ENCODE measurements at regions not wholly inside any gene's neighbourhood (a gene's known extent, or its start where the extent isn't known, plus 50 kb on each side); places are given as distances from the start of the nearest gene placed in this dataset.

GRCh38 chr16:73730481-73731090 is 566.0 kb upstream of the PSMD7 start:
- CTCF ChIA-PET, result no interaction called here

GRCh38 chr16:73725156-73725555 is 571.5 kb upstream of the PSMD7 start:
- ChIA-PET CTCF (no interaction called here), POLR2A (no interaction called here)
- TF ChIP-seq CTCF (IDR thresholded peaks at IDR 0.05) (no peak), REST (IDR thresholded peaks at IDR 0.05; ENCODE audit: insufficient read depth in 1 of 2, low read depth in 2 of 2, low read length in 1 of 2) (no peak), POLR2AphosphoS5 (IDR thresholded peaks at IDR 0.05; ENCODE audit: low read depth, low read length) (no peak), SIN3A (IDR thresholded peaks at IDR 0.05; ENCODE audit: borderline replicate concordance, insufficient read depth, low read depth, low read length) (no peak), TCF7L2 (IDR thresholded peaks at IDR 0.05; ENCODE audit: low read depth, low read length) (no peak)
- Histone ChIP-seq H3K9me3 (ENCODE audit: control insufficient read depth, insufficient read depth, low read depth, low read length) (no peaks in the 10 kb centered on the region), H3K4me1 (ENCODE audit: control insufficient read depth, insufficient read depth, low read length) (no peaks in the 10 kb centered on the region), H3K27ac (ENCODE audit: low read length) (no peak overlapping the region), H3K36me3 (ENCODE audit: control insufficient read depth, insufficient read depth, low read length) (no peaks in the 10 kb centered on the region), H3K4me3 (ENCODE audit: low read depth in 2 of 2, low read length in 2 of 2) (no peak overlapping the region), H3K27me3 (ENCODE audit: control insufficient read depth, insufficient read depth, low read length) (no peaks in the 10 kb centered on the region)
- BruUV-seq (replicated peaks), result no TSS peak
- in situ Hi-C loops (cut with HindIII; ENCODE audit: low pct_unique_long_range_greater_than_20kb, low sequenced_read_pairs), result no loop called here
- intact Hi-C loops (cut with micrococcal nuclease; ENCODE audit: unreplicated experiment), result no loop called here
- DNase-seq (ENCODE audit: low read depth, low spot score) (no peak), ATAC-seq (no peak)

More at GRCh38 chr16:73730481-73731090, 566.0 kb upstream of the PSMD7 start:
- in situ Hi-C loops (cut with HindIII; ENCODE audit: low pct_unique_long_range_greater_than_20kb, low sequenced_read_pairs), result no loop called here
- Histone ChIP-seq H3K36me3 (ENCODE audit: control insufficient read depth, insufficient read depth, low read length) (no peaks in the 10 kb centered on the region), H3K4me1 (ENCODE audit: control insufficient read depth, insufficient read depth, low read length) (no peaks in the 10 kb centered on the region), H3K4me3 (ENCODE audit: low read depth in 2 of 2, low read length in 2 of 2) (no peak overlapping the region), H3K27me3 (ENCODE audit: control insufficient read depth, insufficient read depth, low read length) (no peaks in the 10 kb centered on the region), H3K9me3 (ENCODE audit: control insufficient read depth, insufficient read depth, low read depth, low read length) (no peaks in the 10 kb centered on the region), H3K27ac (ENCODE audit: low read length) (no peak overlapping the region)
- ATAC-seq (no peak), DNase-seq (ENCODE audit: low read depth, low spot score) (no peak)
- TF ChIP-seq TCF7L2 (IDR thresholded peaks at IDR 0.05; ENCODE audit: low read depth, low read length) (no peak), REST (IDR thresholded peaks at IDR 0.05; ENCODE audit: insufficient read depth in 1 of 2, low read depth in 2 of 2, low read length in 1 of 2) (no peak), SIN3A (IDR thresholded peaks at IDR 0.05; ENCODE audit: borderline replicate concordance, insufficient read depth, low read depth, low read length) (no peak), CTCF (IDR thresholded peaks at IDR 0.05) (no peak), POLR2AphosphoS5 (IDR thresholded peaks at IDR 0.05; ENCODE audit: low read depth, low read length) (no peak)
- BruUV-seq (replicated peaks), result no TSS peak
- intact Hi-C loops (cut with micrococcal nuclease; ENCODE audit: unreplicated experiment), result no loop called here
- POLR2A ChIA-PET, result no interaction called here

Data from Panc1 (cell line).